Peyer's patch (tissue), 4 donors: ENCODE measurements at regions not wholly inside any gene's neighbourhood (a gene's known extent, or its start where the extent isn't known, plus 50 kb on each side); places are given as distances from the start of the nearest gene placed in this dataset.

Experiments
- DNase-seq, 3 donors: peaks; one replicate each; pipeline ENCODE4 v3.0.0-alpha.2; 2017 to 2019
- H3K27ac ChIP-seq, 4 donors: fragments of 200-600 bp; sonication (generic); one replicate each; pipeline ENCODE4 v1.5.1; 2016 to 2019
- H3K27me3 ChIP-seq, 2 donors: fragments of 200-600 bp; sonication (generic); one replicate each; pipeline ENCODE4 v1.5.1; 2019
- H3K36me3 ChIP-seq, 3 donors: fragments of 200-600 bp; sonication (generic); one replicate each; pipeline ENCODE4 v1.5.1; 2016 to 2019
- H3K4me1 ChIP-seq, 4 donors: fragments of 200-600 bp; sonication (generic); one replicate each; pipeline ENCODE4 v1.5.1; 2016 to 2019
- H3K4me3 ChIP-seq, 4 donors: fragments of 200-600 bp; sonication (generic); 1 replicate in 3 of 4; 2 replicates in 1 of 4; pipeline ENCODE4 v1.5.1; 2016 to 2019; ENCODE audit warnings: mild to moderate bottlenecking in 1 of 4
- H3K9me3 ChIP-seq, 4 donors: fragments of 200-600 bp; sonication (generic); one replicate each; pipeline ENCODE4 v1.5.1; 2016 to 2019; ENCODE audit warnings: mild to moderate bottlenecking in 1 of 4
- CTCF ChIP-seq, 6 experiments: fragments of 450-650 bp in 4 of 6; fragments of 200-600 bp in 2 of 6; sonication (generic) in 1 of 6; IDR thresholded peaks; one replicate each; pipeline ENCODE4 v1.5.1; 2017 to 2019; ENCODE audit warnings: antibody characterized with exemption in 6 of 6, mild to moderate bottlenecking in 3 of 6, moderate library complexity in 1 of 6
- POLR2A ChIP-seq, 2 donors: fragments of 450-650 bp; IDR thresholded peaks; one replicate each; pipeline ENCODE4 v1.5.1; 2017; ENCODE audit warnings: antibody characterized with exemption in 2 of 2, mild to moderate bottlenecking in 2 of 2, moderate library complexity in 2 of 2

GRCh38 chr1:95701450-95702173 lies 467.6 kb downstream of the RWDD3 start:
- no peak overlapping the region for H3K27ac ChIP-seq
- DNase-seq: no peak
- no peak overlapping the region for H3K4me3 ChIP-seq
- TF ChIP-seq CTCF (IDR thresholded peaks at IDR 0.05) (no peak), POLR2A (IDR thresholded peaks at IDR 0.05) (no peak)
- no peaks in the 10 kb centered on the region for H3K27me3 ChIP-seq
- peaks cover 0 to 15% (median 0%) of the 10 kb centered on the region in 4 donors for H3K9me3 ChIP-seq
- H3K4me1 ChIP-seq: no peaks in the 10 kb centered on the region
- no peaks in the 10 kb centered on the region for H3K36me3 ChIP-seq

GRCh38 chr1:95703046-95703445 lies 469.0 kb downstream of the RWDD3 start:
- no peak for TF ChIP-seq CTCF (IDR thresholded peaks at IDR 0.05)
- no peak for TF ChIP-seq POLR2A (IDR thresholded peaks at IDR 0.05)
- Histone ChIP-seq H3K27me3 (no peaks in the 10 kb centered on the region), H3K9me3 (peaks cover 0 to 15% (median 0%) of the 10 kb centered on the region in 4 donors), H3K4me1 (no peaks in the 10 kb centered on the region), H3K27ac (no peak overlapping the region), H3K36me3 (no peaks in the 10 kb centered on the region), H3K4me3 (no peak overlapping the region)
- no peak for DNase-seq

DNA sequence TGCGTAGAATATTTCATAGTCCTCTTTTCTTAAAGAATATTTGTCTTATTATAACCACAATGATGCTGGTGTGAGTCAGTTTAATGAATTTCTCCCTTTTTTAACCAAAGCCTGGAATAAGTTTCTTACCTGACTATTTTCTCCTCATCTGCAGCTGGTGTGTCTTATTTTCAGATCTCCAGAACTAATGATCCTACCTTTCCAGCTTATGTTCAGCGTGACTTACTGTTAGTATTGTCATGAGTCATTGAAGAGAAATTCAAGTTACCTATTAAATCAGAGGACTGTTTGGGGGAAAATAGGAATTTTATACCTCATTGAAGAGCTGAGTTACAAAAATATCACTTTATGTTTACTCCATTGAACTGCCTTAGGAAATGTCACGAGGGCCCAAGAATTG lies 482.1 kb downstream of the RWDD3 start:
- H3K36me3 ChIP-seq: no peaks in the 10 kb centered on the region
- no peak overlapping the region for H3K27ac ChIP-seq
- no peak for TF ChIP-seq POLR2A (IDR thresholded peaks at IDR 0.05)
- no peak for TF ChIP-seq CTCF (IDR thresholded peaks at IDR 0.05)
- peaks cover 0 to 4% (median 0%) of the 10 kb centered on the region in 4 donors for H3K9me3 ChIP-seq
- no peaks in the 10 kb centered on the region for H3K27me3 ChIP-seq
- no peaks in the 10 kb centered on the region for H3K4me1 ChIP-seq
- no peak overlapping the region for H3K4me3 ChIP-seq
- DNase-seq: no peak

DNA sequence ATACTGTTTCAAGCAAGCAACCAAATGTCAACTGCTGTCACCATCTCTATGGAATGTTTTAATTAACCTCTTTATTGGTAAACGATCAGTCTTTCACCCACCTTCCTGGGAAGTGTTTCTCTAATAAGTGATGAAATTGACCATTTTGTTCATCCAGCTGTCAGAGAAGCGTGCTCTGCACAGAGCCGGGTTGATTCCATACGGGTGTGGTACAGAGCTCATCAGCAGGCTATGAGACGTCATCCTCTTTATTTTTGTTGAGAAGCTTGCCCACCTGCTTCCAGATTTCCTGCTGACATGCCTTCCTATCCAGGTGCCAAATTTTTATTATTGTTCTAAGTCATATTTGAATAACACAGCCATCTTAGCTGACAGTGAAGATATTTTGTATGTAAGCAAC lies 482.5 kb downstream of the RWDD3 start:
- H3K36me3 ChIP-seq: no peaks in the 10 kb centered on the region
- TF ChIP-seq CTCF (IDR thresholded peaks at IDR 0.05) (no peak), POLR2A (IDR thresholded peaks at IDR 0.05) (no peak)

DNA sequence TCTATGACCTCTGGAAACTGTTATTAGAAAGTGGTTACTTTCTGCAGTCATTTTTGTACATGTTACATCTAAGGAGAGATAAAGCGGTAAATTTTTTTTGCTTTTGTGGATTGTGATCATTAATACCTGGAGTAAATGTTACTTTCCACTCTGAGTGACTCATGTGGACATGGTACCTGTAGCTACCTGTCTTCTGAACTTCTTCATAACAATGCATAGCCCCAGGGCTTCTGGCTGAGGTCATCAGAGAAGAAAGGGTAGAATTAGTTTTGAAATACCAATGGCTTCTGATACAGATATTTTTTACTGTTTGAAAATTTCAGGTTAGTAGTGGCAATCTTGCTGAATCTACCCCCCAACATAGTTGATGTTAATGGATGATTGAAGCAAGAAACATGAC lies 489.3 kb downstream of the RWDD3 start:
- Histone ChIP-seq H3K36me3 (no peaks in the 10 kb centered on the region), H3K9me3 (peaks cover 0 to 4% (median 0%) of the 10 kb centered on the region in 4 donors), H3K4me3 (no peak overlapping the region), H3K27me3 (no peaks in the 10 kb centered on the region), H3K4me1 (no peaks in the 10 kb centered on the region), H3K27ac (no peak overlapping the region)
- no peak for TF ChIP-seq POLR2A (IDR thresholded peaks at IDR 0.05)
- TF ChIP-seq CTCF (IDR thresholded peaks at IDR 0.05): no peak
- no peak for DNase-seq

More for the DNA sequence above, 482.5 kb downstream of the RWDD3 start:
- Histone ChIP-seq H3K9me3 (peaks cover 0 to 4% (median 0%) of the 10 kb centered on the region in 4 donors), H3K4me3 (no peak overlapping the region), H3K27ac (no peak overlapping the region), H3K27me3 (no peaks in the 10 kb centered on the region), H3K4me1 (no peaks in the 10 kb centered on the region)
- DNase-seq: no peak
